ENCODE measurements at regions not wholly inside any gene's neighbourhood (a gene's known extent, or its start where the extent isn't known, plus 50 kb on each side); places are given as distances from the start of the nearest gene placed in this dataset.

DNA sequence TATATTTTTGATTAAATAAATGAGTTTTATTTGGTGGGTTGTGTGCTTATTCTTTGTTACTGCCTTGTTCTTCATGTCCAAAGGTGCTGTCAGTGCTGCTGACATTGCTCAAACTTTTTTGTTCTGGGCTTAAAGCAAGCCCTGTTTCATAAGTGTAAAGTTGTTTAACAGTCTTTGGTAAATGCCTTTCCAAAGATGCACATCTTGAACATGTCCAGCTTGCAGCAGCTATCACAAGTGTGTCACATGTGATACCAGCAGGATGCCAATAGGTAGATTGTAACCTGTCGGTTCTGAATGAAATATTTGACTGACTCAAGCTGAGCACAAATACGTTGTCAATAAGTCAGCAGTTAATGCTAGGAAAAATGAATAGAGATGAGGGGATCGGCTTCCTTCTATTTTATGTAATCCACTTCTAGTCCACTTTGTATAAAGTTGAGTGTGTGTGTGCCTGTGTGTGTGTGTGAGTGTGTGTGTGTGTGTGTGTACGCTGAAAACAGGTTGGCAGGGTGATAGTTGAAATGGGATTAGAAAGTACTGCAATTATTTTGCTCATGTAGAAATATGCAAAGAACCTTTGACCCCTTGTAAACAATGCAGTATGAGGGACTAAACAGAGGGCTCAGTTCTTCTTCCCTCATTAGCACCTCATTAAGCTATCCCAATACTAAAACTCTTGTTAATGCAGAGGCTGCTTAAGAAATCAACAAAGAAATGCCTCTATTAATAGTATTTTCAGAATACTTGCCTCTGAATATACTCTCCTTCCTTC lies 986.5 kb downstream of the TUSC7 start:
- no peak for TF ChIP-seq POLR2A (IDR thresholded peaks at IDR 0.05; ENCODE audit: extremely low read depth, insufficient read length)
- no peak for DNase-seq (ENCODE audit: low read depth)
- no peak overlapping the region for H3K4me3 ChIP-seq (ENCODE audit: low read depth, low read length)

DNA sequence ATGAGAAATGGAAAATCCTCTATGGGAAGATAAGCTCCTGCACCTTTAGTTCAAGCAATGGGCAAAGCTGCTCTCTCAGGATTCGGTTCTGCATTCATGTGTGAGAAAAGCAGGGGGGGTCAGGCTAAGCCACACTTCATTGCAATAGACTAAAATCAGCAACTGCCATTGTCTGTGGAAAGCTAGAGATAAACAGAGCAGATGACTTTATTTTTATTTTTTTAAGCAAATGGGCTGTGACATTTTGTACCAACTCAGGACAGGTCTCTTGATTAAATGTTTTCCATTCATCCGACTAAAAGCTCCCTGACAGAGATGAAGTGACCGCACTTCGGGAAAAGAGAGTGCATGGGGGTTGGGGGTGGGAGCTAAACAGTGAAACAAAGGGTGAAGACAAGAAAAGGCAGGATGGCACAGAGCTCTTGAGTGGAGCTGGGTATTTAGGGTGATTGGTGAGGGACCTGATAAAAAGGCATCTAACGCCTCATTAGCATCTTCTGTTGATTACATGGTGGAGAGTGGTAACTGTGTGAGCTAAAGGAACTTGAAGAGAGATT lies 987.4 kb downstream of the TUSC7 start:
- TF ChIP-seq, protein P1, sequence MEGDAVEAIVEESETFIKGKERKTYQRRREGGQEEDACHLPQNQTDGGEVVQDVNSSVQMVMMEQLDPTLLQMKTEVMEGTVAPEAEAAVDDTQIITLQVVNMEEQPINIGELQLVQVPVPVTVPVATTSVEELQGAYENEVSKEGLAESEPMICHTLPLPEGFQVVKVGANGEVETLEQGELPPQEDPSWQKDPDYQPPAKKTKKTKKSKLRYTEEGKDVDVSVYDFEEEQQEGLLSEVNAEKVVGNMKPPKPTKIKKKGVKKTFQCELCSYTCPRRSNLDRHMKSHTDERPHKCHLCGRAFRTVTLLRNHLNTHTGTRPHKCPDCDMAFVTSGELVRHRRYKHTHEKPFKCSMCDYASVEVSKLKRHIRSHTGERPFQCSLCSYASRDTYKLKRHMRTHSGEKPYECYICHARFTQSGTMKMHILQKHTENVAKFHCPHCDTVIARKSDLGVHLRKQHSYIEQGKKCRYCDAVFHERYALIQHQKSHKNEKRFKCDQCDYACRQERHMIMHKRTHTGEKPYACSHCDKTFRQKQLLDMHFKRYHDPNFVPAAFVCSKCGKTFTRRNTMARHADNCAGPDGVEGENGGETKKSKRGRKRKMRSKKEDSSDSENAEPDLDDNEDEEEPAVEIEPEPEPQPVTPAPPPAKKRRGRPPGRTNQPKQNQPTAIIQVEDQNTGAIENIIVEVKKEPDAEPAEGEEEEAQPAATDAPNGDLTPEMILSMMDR (IDR thresholded peaks at IDR 0.05; ENCODE audit: low read depth, low read length), result no peak
- TF ChIP-seq MYC (IDR thresholded peaks at IDR 0.05; ENCODE audit: low read depth, low read length), result no peak
- TF ChIP-seq, protein P2, sequence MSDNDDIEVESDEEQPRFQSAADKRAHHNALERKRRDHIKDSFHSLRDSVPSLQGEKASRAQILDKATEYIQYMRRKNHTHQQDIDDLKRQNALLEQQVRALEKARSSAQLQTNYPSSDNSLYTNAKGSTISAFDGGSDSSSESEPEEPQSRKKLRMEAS (IDR thresholded peaks at IDR 0.05; ENCODE audit: low read depth, low read length), result no peak
- no peak for TF ChIP-seq POLR2A (IDR thresholded peaks at IDR 0.05; ENCODE audit: extremely low read depth, insufficient read length)
- H3K4me3 ChIP-seq (ENCODE audit: low read depth, low read length), result no peak overlapping the region
- DNase-seq (ENCODE audit: low read depth), result no peak

DNA sequence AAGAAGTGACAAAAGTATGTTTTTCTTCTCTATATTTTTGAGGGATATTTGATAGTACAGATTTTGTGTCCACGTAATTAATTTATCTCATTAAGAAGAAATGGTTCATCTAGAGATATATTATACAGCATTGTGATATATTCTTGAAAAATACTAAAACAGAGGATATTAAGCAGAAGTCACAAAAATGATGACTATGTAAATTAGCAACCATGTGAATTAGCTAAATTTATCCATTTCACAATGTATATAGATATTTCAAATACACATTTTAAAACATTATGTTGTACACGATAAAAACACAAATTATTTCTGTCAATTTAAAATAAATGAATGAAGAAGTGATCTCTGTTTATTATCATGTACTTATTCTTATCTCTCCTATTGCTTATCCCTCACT lies 989.5 kb downstream of the TUSC7 start:
- no peak for DNase-seq (ENCODE audit: low read depth)
- TF ChIP-seq MYC (IDR thresholded peaks at IDR 0.05; ENCODE audit: low read depth, low read length) (no peak), POLR2A (IDR thresholded peaks at IDR 0.05; ENCODE audit: extremely low read depth, insufficient read length) (no peak)
- TF ChIP-seq, protein P2 (IDR thresholded peaks at IDR 0.05; ENCODE audit: low read depth, low read length), result no peak
- TF ChIP-seq, protein P1 (IDR thresholded peaks at IDR 0.05; ENCODE audit: low read depth, low read length), result no peak
- no peak overlapping the region for H3K4me3 ChIP-seq (ENCODE audit: low read depth, low read length)

DNA sequence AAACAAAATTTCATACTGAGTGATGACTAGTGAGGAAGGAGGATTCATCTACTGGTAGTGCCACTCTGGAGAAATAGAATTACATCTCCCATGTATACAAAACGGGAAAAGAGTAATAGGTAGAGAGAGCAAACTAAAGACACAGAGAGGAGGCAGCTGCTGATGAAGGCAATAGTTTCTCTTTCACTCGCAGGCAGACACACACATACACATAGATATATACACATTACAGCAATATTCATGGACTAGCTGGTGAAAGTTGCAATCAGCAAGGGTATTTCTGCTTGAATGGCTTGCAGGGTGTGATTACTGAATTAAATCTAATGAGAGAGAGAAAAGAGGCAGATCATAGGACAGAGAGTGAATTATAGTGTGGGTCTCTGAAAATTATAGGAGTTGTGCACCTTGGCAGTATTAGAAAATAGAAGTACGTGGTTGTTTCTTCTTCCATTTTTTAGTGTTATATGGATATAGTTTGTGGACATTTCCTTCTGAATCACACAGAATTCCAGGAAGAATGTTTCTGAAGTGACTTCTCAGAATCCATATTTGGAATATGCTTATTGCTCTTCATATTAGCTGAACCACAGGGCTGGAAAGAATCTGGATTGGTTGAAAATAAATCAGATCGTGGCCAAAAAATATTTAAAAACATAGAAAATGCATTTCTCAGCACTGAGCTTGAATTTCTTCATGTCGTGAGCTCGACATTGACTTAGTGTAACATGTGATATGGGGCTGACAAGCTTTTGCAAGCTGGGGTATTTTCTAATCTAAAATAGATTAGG lies 991.2 kb downstream of the TUSC7 start:
- H3K4me3 ChIP-seq (ENCODE audit: low read depth, low read length), result no peak overlapping the region
- TF ChIP-seq MYC (IDR thresholded peaks at IDR 0.05; ENCODE audit: low read depth, low read length) (no peak), POLR2A (IDR thresholded peaks at IDR 0.05; ENCODE audit: extremely low read depth, insufficient read length) (no peak)
- TF ChIP-seq, protein P1 (IDR thresholded peaks at IDR 0.05; ENCODE audit: low read depth, low read length), result no peak
- TF ChIP-seq, protein P2 (IDR thresholded peaks at IDR 0.05; ENCODE audit: low read depth, low read length), result no peak
- DNase-seq (ENCODE audit: low read depth), result no peak

DNA sequence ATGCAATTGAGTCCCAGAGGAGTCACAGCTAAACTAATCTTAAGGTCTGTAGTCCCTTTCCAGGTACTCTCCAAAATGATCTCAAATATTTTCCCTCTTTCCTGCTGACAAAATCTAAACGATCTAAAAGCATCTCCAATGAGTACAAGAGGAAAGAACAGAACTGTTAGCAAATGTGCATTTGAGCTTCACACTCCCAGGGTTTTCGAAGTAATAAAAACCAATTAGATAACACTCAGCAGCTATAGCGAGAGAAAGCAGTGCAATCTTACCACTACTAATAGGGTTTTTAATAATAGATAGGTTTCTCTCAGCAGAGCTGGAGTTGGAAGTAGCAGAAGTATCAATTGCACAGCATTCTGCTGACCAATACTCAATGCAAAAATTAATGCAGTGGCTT lies 995.4 kb downstream of the TUSC7 start:
- H3K4me3 ChIP-seq (ENCODE audit: low read depth, low read length), result no peak overlapping the region
- TF ChIP-seq POLR2A (IDR thresholded peaks at IDR 0.05; ENCODE audit: extremely low read depth, insufficient read length) (no peak), MYC (IDR thresholded peaks at IDR 0.05; ENCODE audit: low read depth, low read length) (no peak)
- TF ChIP-seq, protein P1 (IDR thresholded peaks at IDR 0.05; ENCODE audit: low read depth, low read length), result no peak
- TF ChIP-seq, protein P2 (IDR thresholded peaks at IDR 0.05; ENCODE audit: low read depth, low read length), result no peak
- DNase-seq (ENCODE audit: low read depth), result no peak

DNA sequence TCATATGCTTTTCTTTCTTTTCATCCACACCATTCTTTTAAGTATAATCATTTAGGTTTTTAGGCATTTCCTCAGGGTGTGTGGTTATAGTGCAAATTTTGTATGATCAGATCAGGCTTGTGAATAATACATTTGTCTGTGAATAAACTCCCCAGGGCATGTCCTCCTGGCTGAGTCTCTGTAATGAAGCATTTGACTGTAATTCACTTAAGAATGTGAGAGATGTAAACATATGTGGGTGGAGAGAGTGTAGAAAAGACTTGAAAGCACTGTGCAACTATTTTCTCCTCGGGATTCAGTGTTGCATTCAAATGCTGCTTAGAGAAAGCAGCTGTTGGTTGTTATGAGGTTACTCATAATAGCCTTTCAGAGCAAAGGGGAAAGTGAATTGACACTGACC lies 996.5 kb downstream of the TUSC7 start:
- H3K4me3 ChIP-seq (ENCODE audit: low read depth, low read length), result no peak overlapping the region

More for the DNA sequence above, 996.5 kb downstream of the TUSC7 start:
- no peak for DNase-seq (ENCODE audit: low read depth)
- TF ChIP-seq POLR2A (IDR thresholded peaks at IDR 0.05; ENCODE audit: extremely low read depth, insufficient read length), result no peak
- TF ChIP-seq, protein P1 (IDR thresholded peaks at IDR 0.05; ENCODE audit: low read depth, low read length), result no peak
- TF ChIP-seq, protein P2 (IDR thresholded peaks at IDR 0.05; ENCODE audit: low read depth, low read length), result no peak
- no peak for TF ChIP-seq MYC (IDR thresholded peaks at IDR 0.05; ENCODE audit: low read depth, low read length)
